Activated CD4-positive, alpha-beta T cell treated with anti-CD3 and anti-CD28 coated beads for 48 hours (primary cell): ENCODE measurements at regions not wholly inside any gene's neighbourhood (a gene's known extent, or its start where the extent isn't known, plus 50 kb on each side); places are given as distances from the start of the nearest gene placed in this dataset.
"Not testable (repeated sequence)": the region's sequence is repeated elsewhere in the genome, so short reads cannot be mapped to it uniquely, and the experiment has no call there.

Experiments used
- DNase-seq: peaks from one replicate; pipeline ENCODE4 v3.0.0-alpha.2; 2020

DNA sequence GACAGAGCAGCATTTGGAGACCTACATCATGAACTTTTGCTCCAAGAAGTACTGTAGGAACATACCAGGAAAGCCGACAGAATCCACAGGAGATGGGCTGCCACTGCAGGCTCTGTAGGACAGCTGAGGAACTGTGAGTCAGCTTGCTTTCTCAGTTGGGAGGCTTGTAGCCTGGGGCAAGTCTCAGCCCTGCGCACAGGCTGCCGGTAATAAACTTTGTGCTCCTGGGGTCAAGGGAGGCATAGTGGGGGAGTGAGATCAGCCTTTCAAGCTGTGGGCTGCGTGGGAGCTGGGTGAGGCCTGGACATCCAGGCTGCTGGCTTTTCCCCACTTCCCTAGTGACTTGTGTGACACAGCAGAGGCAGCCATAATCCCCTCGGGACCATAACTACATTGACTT is 718.0 kb upstream of the CDH10 start:
- DNase-seq, result no peak

DNA sequence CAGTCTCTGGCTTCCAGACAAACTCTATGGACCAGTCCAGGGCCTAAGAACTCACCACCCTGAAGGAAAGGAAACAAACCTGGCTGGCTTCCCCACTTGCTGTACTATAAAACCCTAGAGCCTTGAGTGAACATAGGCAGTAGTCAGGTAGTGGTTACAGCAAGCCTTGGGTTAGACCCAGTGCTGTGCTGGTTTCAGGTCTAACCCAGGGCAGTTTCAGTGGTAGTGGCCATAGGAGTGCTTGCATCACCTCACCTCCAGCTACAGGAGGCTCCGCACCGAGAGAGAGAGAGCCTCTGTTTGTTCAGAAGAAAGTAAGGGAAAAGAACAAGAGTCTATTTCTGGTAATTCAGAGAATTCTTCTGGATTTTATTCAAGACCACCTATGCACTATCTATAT is 714.1 kb upstream of the CDH10 start:
- DNase-seq, result no peak

DNA sequence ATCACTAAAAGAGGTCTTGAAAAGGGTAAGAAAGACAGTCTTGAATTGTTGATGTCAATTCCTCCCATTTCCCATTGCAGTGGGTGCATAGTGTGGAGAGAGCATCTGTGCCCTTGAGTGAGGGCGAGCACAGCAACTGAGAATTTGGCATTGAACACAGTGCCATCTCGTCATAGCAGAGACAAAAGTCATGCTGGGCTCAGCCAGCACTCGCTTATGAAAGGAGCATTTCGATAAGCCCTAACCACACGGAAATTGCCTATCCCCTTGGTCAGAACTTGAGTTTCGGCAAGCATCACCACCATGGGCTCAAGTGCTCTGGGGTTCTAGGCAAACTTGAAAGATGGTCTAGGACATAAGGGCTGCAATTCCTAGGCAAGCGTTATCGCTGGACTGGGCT is 712.8 kb upstream of the CDH10 start:
- DNase-seq, result no peak

DNA sequence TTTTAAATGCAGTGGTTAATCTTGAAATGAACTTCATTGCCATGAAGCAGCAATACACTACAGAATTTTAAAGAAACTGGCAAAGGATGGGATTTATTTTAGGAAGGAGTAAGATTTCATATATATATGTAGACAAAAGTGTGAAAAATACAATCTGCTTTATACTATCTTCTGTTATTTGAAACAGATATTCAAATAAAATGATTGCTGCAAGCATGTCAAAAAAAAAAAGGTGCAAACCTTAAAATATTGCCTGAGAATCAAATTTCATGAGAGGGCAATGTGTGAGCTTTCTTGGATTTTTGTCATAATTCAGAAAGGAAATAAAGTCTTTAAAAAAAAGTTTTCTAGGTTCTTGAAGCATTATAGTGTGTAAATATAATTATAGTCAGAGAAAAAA is 705.0 kb upstream of the CDH10 start:
- DNase-seq, result no peak

DNA sequence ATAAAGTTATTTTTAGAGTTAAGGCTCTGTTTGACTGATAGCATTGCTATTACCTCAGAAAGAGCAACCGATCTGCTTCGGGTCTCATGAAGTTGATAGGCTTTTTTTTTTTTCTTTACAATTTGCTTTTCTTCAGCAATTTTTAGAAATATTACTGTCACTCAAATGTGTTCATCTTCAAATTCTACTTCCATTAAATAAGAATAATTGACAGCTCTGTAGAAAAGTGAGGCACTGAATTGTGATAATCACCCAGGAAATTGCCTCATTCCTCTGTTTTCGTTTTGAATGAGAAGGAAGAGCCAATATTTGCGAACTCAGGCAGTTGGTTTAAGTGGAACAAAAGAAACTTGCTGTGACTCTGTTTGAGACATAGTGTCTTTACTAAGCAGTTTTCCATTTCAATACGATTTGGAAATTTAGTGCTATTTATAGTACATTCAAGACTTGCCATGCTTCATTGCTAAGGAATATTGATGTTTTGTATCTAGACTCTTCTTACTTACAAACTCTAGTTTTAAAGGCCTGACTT is 700.5 kb upstream of the CDH10 start:
- no peak for DNase-seq

DNA sequence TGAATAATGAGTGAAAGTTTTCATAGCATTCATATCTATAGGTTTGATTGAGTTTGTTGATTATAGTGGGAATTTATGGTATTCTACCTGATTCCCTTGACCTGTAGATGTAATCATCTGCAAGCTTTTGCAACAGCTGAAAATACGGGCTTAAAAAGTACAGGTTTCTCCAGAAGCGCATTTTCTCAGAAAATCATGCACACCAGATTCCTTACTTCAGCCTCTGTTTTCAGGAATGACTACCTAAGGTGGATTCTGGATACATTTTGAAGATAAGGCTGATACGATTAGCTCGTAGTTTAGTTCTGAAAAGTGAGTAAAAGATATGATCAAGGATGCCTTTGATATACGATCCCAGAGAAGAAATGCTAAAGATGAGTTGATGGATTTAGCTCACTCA is 694.8 kb upstream of the CDH10 start:
- DNase-seq, result no peak

DNA sequence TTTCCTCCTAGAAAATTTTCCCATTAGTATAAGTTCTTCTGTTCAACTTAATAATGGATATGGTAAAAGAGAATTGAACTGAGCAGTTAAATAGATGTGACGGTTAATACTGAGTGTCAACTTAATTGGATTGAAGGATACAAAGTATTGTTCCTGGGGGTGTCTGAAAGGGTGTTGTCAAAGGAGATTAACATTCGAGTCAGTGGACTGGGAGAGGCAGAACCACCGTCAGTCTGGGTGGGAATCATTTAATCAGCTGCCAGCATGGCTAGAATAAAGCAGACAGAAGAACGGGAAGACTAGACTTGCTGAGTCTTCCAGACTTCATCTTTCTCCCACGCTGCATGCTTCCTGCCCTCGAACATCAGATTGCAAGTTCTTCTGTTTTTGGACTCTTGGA is 689.6 kb upstream of the CDH10 start:
- no peak for DNase-seq

DNA sequence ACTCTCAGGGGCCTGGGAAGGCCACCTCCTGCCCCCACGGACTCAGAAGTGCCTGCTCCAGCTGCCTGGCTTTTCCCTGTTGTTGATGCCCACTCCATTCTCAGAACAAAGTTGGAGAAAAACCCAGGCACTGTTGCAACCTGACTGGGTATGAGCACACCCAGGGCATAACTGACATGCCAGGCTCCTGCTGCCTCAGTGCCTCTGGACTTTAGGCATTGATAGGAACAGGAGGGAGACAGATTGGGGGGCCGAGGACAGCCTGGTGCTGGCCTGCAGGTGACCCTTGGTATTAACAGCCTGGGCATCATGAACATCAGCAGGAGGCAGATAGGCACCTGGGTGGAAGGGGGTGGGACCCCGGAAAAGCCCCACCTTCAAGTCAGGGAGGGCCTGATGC is 685.9 kb upstream of the CDH10 start:
- no peak for DNase-seq

DNA sequence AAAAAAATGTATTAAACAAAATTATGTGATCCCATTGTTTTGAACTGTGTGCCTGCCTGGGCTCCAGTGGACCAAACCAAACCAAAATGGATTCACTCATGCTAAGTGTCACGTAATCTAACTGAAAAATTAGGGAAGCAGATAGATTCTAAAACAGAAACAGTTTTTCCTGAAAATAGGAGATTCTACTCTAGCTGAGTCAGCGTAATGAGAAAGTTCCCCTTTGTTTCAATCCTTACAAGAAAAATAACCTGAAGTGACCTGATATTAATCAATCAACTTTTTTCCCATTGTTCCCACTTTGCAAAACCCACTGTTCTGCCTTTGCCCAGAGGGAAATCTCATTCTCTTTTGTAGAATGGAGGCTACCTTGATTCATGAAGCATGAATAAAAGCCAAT is 682.4 kb upstream of the CDH10 start:
- DNase-seq, result no peak

DNA sequence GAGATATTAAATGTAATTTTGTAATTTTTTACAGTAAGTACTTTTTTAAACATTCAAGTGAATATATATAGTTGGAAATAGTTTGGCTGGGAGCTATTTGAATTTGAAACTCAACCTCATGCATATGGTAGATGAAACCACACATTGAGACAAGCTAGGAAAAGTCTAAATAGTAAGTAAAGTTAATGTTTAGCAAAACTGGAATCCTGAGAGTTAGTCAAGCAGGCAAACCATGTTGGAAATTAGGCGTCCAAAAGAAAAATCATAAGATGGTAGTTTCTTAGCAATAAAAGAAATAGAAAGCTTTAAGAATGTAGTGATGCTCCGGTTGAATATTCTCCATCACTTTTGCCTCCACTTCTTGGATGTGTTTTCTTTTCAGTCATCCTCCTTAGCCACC is 657.1 kb upstream of the CDH10 start:
- no peak for DNase-seq

DNA sequence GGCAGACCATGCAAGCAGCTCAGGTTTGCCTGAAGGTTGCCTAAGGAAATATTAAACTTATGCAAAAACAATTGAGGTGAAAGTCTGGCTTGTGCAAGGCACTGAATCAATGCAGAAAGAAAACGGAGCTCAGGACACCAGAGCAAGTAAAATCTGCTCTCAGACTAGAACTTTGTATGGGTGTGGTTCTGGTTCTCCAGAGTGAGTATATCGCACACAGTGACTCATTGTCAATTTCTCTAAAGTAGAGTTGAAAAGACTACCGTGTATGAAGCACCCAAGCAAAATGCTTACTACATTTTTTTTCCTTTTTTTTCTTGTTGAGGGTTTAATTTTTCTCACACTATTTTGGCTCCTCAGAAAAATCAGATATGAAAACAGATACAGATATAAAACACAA is 650.3 kb upstream of the CDH10 start:
- no peak for DNase-seq

DNA sequence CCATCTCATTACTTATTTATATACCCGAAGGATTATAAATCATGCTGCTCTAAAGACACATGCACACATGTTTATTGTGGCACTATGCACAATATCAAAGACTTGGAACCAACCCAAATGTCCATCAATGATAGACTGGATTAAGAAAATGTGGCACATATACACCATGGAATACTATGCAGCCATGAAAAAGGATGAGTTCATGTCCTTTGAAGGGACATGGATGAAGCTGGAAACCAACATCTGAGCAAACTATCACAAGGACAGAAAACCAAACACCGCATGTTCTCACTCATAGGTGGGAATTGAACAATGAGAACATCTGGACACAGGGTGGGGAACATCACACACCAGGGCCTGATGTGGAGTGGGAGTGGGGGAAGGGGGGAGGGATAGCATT is 645.0 kb upstream of the CDH10 start:
- DNase-seq, result not testable (repeated sequence)

DNA sequence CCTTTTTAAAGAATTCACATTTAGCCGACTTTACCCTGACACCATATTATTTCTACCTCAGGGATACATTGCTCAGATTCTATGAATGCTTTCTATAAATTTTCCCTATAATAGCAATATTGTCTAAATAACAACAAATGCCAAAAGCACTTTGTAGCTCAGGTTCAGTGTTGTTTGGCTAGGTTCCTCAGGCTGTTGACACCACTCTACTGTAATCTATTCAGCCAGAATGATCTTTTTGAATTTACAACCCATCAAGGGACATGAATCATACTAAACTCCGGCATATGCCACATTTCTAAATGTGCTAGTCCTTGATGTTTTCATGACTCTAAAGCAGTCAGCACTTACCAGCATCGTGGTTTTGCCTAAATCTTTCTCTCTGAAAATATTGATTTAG is 641.5 kb upstream of the CDH10 start:
- no peak for DNase-seq

DNA sequence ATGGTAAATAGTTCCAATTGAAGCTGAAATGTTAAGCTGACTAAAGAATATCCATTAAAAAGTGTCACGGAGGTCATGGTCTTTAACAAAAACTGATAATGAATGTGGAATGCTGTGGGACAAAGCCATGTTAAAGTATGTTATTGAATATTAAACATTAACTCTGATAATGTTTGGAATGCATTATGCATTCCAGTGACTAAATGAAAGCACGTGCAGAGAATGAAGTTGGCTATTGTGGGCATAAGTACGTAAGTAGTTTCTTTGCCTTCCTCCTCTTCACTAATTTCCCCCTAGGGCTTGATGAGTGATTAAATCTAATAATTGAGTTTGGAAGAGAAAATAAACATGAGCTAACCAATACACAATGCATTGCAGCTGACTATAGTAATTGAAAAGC is 640.4 kb upstream of the CDH10 start:
- no peak for DNase-seq

DNA sequence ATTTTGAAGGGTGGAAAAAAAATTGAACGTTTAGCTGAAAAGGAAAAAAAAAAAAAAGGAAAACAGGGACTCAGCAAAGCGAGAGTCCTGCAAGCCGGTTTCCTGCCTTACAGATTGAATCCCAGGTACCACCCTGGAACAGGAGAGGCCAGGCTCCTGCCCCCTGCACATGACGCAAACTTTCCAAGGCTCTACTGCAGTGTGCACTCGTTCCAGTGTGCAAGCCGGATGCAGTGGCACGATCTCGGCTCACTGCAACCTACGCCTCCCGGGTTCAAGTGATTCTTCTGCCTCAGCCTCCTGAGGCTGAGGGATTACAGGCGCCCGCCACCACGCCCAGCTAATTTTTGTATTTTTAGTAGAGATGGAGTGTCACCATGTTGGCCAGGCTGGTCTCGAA is 618.7 kb upstream of the CDH10 start:
- not testable (repeated sequence) for DNase-seq

DNA sequence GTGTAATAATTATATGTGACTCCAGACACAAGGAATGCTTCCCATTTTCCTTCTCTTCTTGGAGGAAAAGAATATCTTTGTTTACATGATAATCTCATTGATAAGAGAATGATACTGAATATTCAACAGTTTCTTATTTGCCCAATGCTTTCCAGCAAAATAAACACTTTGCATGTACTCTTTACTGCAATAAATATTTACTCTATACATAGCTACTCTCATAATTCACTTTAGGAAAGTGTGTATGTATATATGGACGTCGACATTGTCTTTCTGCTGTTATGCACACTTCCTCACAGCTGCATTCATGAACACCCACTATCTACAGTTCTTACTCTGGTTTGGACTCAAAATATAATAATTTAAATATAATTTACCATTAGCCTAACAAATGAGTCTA is 617.4 kb upstream of the CDH10 start:
- DNase-seq, result no peak

DNA sequence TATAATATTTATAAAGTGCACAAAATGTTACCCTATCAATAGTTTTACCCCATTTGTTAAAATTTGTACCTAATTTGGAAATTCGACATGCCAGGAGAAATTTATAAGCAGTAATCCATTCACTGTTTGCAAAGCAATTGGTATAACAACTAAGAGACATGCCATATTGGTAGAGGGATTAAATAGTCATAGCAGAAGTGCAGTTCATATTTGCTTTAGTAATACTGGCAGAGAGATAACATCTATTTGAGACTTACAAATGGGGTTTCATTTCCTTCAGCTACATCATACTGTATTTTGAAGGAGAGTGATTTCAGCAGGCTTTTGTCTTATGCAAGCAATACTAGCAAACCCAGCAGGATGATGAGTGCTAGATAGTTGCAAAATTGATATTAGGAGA is 610.4 kb upstream of the CDH10 start:
- no peak for DNase-seq

DNA sequence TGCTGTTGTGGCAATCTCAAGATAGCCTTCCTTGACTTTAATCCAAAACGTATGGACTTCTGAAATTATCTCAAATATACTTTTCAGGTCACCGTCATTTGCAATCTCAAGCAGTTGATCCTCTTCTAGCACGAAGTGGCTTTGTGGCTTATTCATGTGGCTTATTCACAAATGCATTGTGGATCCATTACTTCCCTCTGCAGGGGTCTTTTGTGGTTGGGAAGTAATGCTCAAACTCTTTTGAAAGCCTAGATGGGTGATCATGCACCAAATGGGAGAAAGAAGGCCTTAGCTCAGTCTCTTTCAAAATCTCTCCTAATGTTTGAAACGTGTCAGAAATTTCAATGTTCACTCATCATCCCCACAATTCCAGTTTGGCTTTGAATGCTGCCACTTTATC is 597.2 kb upstream of the CDH10 start:
- no peak for DNase-seq

DNA sequence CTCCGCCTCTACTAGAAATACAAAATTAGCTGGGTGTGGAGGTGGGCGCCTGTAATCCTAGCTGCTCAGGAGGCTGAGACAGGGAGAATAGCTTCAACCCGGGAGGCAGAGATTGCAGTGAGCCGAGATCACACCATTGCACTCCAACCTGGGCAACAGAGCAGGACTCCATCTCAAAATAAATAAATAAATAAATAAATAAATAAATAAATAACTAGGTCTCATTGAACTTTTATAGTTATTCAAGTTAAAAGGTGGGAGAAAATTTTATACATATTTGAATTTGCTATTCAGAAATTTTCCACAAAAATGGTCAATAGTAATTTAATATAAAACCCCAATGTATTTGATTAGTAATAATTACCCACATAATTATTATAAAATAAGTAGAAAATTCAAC is 593.9 kb upstream of the CDH10 start:
- DNase-seq, result not testable (repeated sequence)

DNA sequence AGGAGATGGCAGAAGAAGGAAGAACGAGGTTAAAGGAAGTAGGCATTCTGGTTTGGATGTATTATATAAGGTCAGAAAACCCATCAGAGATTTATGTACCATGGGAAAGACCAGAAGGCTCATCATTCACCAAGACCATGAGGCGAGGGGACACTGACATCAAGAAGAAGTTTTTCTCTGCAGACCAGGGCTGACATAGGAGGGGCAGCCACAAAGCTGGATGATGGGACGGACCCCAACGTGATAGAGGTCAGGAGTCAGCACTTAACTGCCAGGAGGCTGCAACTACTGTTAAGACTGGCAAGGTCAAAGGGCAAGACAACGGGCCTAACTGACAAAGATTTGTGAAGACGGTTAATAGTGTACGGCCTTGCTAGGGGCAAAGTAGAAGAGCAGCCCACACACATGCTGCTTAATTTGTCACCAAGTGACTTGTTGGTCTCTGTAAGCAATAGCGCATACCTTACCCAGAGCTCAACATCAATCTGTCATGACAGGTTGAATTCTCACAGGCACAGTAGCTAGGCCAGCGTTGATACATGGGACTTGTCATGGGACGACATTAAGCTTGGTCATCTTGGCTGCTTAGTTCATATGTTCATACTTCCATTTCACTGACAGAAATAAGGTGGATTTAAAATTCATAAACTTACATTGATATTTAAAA is 579.7 kb upstream of the CDH10 start:
- no peak for DNase-seq

DNA sequence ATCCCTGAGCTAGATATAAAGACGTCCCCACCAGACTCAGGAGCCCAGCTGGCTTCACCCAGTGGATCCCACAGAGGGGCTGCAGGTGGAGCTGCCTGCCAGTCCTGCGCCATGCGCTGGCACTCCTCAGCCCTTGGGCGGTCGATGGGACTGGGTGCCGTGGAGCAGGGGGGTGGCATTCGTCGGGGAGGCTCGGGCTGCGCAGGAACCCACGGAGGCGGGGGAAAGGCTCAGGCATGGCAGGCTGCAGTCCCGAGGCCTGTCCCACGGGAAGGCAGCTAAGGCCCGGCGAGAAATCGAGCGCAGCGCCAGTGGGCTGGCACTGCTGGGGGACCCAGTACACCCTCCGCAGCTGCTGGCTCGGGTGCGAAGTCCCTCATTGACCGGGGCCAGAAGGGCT is 555.1 kb upstream of the CDH10 start:
- not testable (repeated sequence) for DNase-seq

DNA sequence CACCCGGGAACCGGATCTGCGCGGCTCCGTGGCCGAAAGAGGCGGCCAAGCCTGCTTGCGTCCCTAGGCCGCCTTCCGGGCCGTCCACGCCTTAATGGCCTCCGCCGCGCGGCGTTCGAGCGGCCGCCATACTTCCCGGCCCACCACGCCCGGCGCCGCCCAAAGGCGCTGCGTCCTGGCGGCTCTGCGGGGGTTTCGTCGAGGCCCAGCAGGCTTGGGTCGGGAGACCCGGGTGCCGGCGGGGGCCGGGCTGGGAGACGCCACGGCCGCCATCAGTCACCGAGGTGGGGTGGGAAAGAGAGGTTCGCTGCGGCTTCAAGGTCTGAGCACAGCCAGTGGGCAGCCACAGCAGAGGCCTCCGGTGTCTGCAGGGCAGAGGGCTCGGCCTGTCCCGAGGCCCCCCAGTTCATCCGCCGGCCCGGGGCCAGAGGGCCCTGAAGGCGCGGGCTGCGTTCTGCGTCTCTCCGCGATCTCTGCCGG is 545.8 kb upstream of the CDH10 start:
- DNase-seq, result no peak

DNA sequence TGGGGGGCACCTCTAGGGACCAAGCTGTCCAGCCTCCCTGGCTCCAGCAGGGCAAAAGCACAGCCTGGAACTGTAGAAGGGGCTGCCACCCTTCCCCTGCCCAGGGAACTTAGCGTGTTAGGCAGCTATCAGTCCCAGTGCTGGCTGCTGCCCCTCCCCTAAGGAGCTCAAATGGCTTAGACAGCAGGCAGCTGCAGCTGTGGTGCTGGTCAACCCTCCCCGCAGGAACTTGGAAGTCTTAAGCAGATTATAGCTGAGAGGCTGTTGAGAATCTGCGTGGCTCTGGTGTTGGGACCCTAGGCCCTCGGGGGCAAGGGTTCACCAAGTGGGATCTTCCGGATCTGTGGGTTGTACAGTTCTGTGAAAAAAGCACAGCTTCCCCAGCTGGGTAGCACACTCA is 536.5 kb upstream of the CDH10 start:
- no peak for DNase-seq

DNA sequence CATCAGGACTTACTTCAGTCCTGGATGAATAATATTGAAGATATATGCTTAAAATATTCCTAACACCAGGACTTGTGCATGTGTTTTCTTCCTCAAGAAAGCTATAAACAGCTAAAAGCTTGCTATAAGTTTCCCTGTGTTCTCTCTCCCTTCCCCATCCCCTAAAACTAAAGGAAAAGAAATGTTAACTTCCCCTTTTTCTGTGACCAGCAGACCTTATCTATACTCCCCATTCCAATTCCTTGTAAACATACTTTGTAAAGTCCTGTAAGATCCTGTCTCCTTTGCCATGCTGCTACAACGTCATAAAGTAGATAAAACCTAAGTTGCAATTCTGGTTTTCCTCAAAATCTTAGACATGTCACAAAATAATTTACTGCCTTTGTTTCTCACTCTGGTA is 517.8 kb upstream of the CDH10 start:
- DNase-seq, result not testable (repeated sequence)

DNA sequence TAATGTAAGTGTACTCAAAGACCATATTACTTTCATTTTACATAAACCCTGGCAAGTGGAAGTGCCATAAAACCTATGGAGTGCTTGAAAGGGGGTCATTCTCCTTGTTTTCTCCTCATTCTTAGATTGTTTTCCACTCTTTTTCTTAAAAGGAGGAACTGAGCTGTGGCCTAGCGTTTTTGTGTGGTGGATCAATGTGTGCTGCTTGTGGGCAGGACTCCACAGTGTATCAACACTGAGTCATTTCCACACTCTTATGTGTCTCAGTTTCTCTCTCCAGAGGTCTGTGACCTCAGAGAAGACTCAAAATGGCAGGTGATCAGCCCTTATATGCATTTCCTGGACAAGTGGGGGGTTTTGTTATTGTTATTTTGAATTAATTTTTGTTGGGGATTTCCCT is 516.1 kb upstream of the CDH10 start:
- no peak for DNase-seq
